MG63 (cell line): ENCODE measurements at regions not wholly inside any gene's neighbourhood (a gene's known extent, or its start where the extent isn't known, plus 50 kb on each side); places are given as distances from the start of the nearest gene placed in this dataset.

Experiments used
- DNase-seq: peaks from one replicate; pipeline ENCODE4 v3.0.0-alpha.2; 2020
- H3K27me3 ChIP-seq: fragments of 250-450 bp; sonication (Bioruptor Pico); 2 replicates; pipeline ENCODE4 v1.5.1; 2020; ENCODE audit warnings: mild to moderate bottlenecking, moderate library complexity
- H3K36me3 ChIP-seq: fragments of 250-450 bp; sonication (Bioruptor Pico); 2 replicates; pipeline ENCODE4 v1.5.1; 2020; ENCODE audit warnings: mild to moderate bottlenecking, moderate library complexity
- H3K4me3 ChIP-seq: fragments of 250-450 bp; sonication (Bioruptor Pico); 2 replicates; pipeline ENCODE4 v1.5.1; 2020; ENCODE audit warnings: mild to moderate bottlenecking, moderate library complexity
- H3K9me3 ChIP-seq: fragments of 250-450 bp; sonication (Bioruptor Pico); 2 replicates; pipeline ENCODE4 v1.5.1; 2020; ENCODE audit warnings: mild to moderate bottlenecking, moderate library complexity

- H3K36me3 ChIP-seq: no peaks in the 10 kb centered on the region
- no peaks in the 10 kb centered on the region for H3K27me3 ChIP-seq
- DNase-seq: no peak
- no peaks in the 10 kb centered on the region for H3K9me3 ChIP-seq
- H3K4me3 ChIP-seq: no peak overlapping the region
Observed at GRCh38 chr21:19256934-19257660, 853.5 kb upstream of the TMPRSS15 start.

GRCh38 chr21:19261731-19262376, 858.3 kb upstream of the TMPRSS15 start:
- Histone ChIP-seq H3K4me3 (no peak overlapping the region), H3K36me3 (no peaks in the 10 kb centered on the region), H3K27me3 (no peaks in the 10 kb centered on the region), H3K9me3 (no peaks in the 10 kb centered on the region)
- no peak for DNase-seq

GRCh38 chr21:19266636-19267035, 863.1 kb upstream of the TMPRSS15 start:
- Histone ChIP-seq H3K4me3 (no peak overlapping the region), H3K9me3 (no peaks in the 10 kb centered on the region), H3K36me3 (no peaks in the 10 kb centered on the region), H3K27me3 (no peaks in the 10 kb centered on the region)
- no peak for DNase-seq

GRCh38 chr21:19268686-19269085, 865.1 kb upstream of the TMPRSS15 start:
- DNase-seq: no peak
- Histone ChIP-seq H3K27me3 (no peaks in the 10 kb centered on the region), H3K4me3 (no peak overlapping the region), H3K36me3 (no peaks in the 10 kb centered on the region), H3K9me3 (no peaks in the 10 kb centered on the region)

- H3K9me3 ChIP-seq: no peaks in the 10 kb centered on the region
- H3K27me3 ChIP-seq: no peaks in the 10 kb centered on the region
- no peak overlapping the region for H3K4me3 ChIP-seq
- no peaks in the 10 kb centered on the region for H3K36me3 ChIP-seq
- DNase-seq: no peak
Observed at GRCh38 chr21:19275065-19275464, 871.5 kb upstream of the TMPRSS15 start.

- no peaks in the 10 kb centered on the region for H3K36me3 ChIP-seq
- H3K27me3 ChIP-seq: no peaks in the 10 kb centered on the region
- no peak for DNase-seq
- H3K4me3 ChIP-seq: no peak overlapping the region
- no peaks in the 10 kb centered on the region for H3K9me3 ChIP-seq
Observed at GRCh38 chr21:19276665-19277064, 873.1 kb upstream of the TMPRSS15 start.

- DNase-seq: no peak
- no peaks in the 10 kb centered on the region for H3K27me3 ChIP-seq
- no peaks in the 10 kb centered on the region for H3K36me3 ChIP-seq
- H3K4me3 ChIP-seq: no peak overlapping the region
- H3K9me3 ChIP-seq: no peaks in the 10 kb centered on the region
Observed at GRCh38 chr21:19286876-19287275, 883.3 kb upstream of the TMPRSS15 start.

GRCh38 chr21:19290328-19290727, 886.7 kb upstream of the TMPRSS15 start:
- no peak overlapping the region for H3K4me3 ChIP-seq
- H3K36me3 ChIP-seq: no peaks in the 10 kb centered on the region
- H3K27me3 ChIP-seq: no peaks in the 10 kb centered on the region
- H3K9me3 ChIP-seq: no peaks in the 10 kb centered on the region
- DNase-seq: no peak

GRCh38 chr21:19320291-19320690, 916.7 kb upstream of the TMPRSS15 start:
- Histone ChIP-seq H3K4me3 (no peak overlapping the region), H3K9me3 (no peaks in the 10 kb centered on the region), H3K36me3 (no peaks in the 10 kb centered on the region), H3K27me3 (no peaks in the 10 kb centered on the region)
- DNase-seq: no peak

- Histone ChIP-seq H3K9me3 (no peaks in the 10 kb centered on the region), H3K27me3 (no peaks in the 10 kb centered on the region), H3K4me3 (no peak overlapping the region), H3K36me3 (no peaks in the 10 kb centered on the region)
- DNase-seq: no peak
Observed at GRCh38 chr21:19321688-19322087, 918.1 kb upstream of the TMPRSS15 start.

- Histone ChIP-seq H3K4me3 (no peak overlapping the region), H3K27me3 (no peaks in the 10 kb centered on the region), H3K9me3 (no peaks in the 10 kb centered on the region), H3K36me3 (no peaks in the 10 kb centered on the region)
- no peak for DNase-seq
Observed at GRCh38 chr21:19322360-19322759, 918.8 kb upstream of the TMPRSS15 start.

- H3K27me3 ChIP-seq: no peaks in the 10 kb centered on the region
- no peaks in the 10 kb centered on the region for H3K9me3 ChIP-seq
- no peaks in the 10 kb centered on the region for H3K36me3 ChIP-seq
- no peak overlapping the region for H3K4me3 ChIP-seq
- DNase-seq: no peak
Observed at GRCh38 chr21:19326531-19327319, 923.1 kb upstream of the TMPRSS15 start.

- H3K4me3 ChIP-seq: no peak overlapping the region
- no peak for DNase-seq
- H3K9me3 ChIP-seq: no peaks in the 10 kb centered on the region
- no peaks in the 10 kb centered on the region for H3K27me3 ChIP-seq
- H3K36me3 ChIP-seq: no peaks in the 10 kb centered on the region
Observed at GRCh38 chr21:19328954-19329353, 925.4 kb upstream of the TMPRSS15 start.

GRCh38 chr21:19340303-19340702, 936.7 kb upstream of the TMPRSS15 start:
- H3K4me3 ChIP-seq: no peak overlapping the region
- no peaks in the 10 kb centered on the region for H3K36me3 ChIP-seq
- H3K27me3 ChIP-seq: no peaks in the 10 kb centered on the region
- H3K9me3 ChIP-seq: no peaks in the 10 kb centered on the region
- no peak for DNase-seq

GRCh38 chr21:19340954-19341353, 937.4 kb upstream of the TMPRSS15 start:
- Histone ChIP-seq H3K9me3 (no peaks in the 10 kb centered on the region), H3K36me3 (no peaks in the 10 kb centered on the region), H3K4me3 (no peak overlapping the region), H3K27me3 (no peaks in the 10 kb centered on the region)
- DNase-seq: no peak

GRCh38 chr21:19343711-19344110, 940.1 kb upstream of the TMPRSS15 start:
- no peaks in the 10 kb centered on the region for H3K9me3 ChIP-seq
- H3K27me3 ChIP-seq: no peaks in the 10 kb centered on the region
- no peak overlapping the region for H3K4me3 ChIP-seq
- no peaks in the 10 kb centered on the region for H3K36me3 ChIP-seq
- DNase-seq: no peak

GRCh38 chr21:19350286-19350685, 946.7 kb upstream of the TMPRSS15 start:
- H3K36me3 ChIP-seq: no peaks in the 10 kb centered on the region
- no peak for DNase-seq
- no peaks in the 10 kb centered on the region for H3K27me3 ChIP-seq
- no peak overlapping the region for H3K4me3 ChIP-seq
- no peaks in the 10 kb centered on the region for H3K9me3 ChIP-seq
